Type B pancreatic cell (in vitro differentiated cells): ENCODE measurements at regions not wholly inside any gene's neighbourhood (a gene's known extent, or its start where the extent isn't known, plus 50 kb on each side); places are given as distances from the start of the nearest gene placed in this dataset.
"Not testable (repeated sequence)": the region's sequence is repeated elsewhere in the genome, so short reads cannot be mapped to it uniquely, and the experiment has no call there.

ENCODE experiments used
- DNase-seq: peaks from one replicate; pipeline ENCODE4 v3.0.0; 2021; ENCODE audit warnings: mixed read lengths; ENCODE audit not compliant: unreplicated experiment; ENCODE audit errors: extremely low spot score
- H3K27ac Mint-ChIP-seq: 2 replicates; pipeline ENCODE4 v1.8.0; 2021; ENCODE audit warnings: mild to moderate bottlenecking, mixed read lengths
- H3K27me3 Mint-ChIP-seq: 2 replicates; pipeline ENCODE4 v1.8.0; 2021; ENCODE audit warnings: mixed read lengths
- H3K36me3 Mint-ChIP-seq: 2 replicates; pipeline ENCODE4 v1.8.0; 2021; ENCODE audit warnings: mixed read lengths
- H3K4me1 Mint-ChIP-seq: one replicate; pipeline ENCODE4 v1.8.0; 2021; ENCODE audit warnings: mixed read lengths; ENCODE audit not compliant: unreplicated experiment
- H3K4me3 Mint-ChIP-seq: 2 replicates; pipeline ENCODE4 v1.8.0; 2021; ENCODE audit warnings: mild to moderate bottlenecking, mixed read lengths
- H3K9me3 Mint-ChIP-seq: 2 replicates; pipeline ENCODE4 v1.8.0; 2021; ENCODE audit warnings: mixed read lengths
- CTCF ChIP-seq: fragments of 200-600 bp; sonication (generic); conservative IDR thresholded peaks from 2 replicates; pipeline ENCODE4 v1.5.0; 2021; ENCODE audit warnings: antibody characterized with exemption, mild to moderate bottlenecking

DNA sequence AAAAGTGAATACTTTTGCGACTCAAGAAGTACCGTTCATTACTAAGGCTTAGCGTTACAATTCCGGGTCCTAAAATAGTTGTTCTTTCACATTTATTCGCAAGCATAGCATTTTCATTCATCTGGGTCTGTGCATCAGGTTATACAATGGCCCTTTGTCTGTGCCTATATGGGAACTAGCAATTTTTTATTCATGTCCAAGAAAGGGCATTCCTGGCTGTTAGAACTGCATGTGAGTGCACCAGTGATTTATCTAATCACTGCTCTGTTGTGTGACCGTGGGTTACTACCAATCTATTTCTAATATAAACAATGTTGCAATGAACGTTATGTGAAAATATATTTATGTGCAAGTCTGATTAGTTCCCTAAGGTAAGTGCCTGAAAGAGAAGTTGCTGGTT, 63.8 kb downstream of the SPANXA1 start:
- not testable (repeated sequence) for H3K27ac Mint-ChIP-seq, H3K9me3 Mint-ChIP-seq, H3K36me3 Mint-ChIP-seq, DNase-seq, H3K4me1 Mint-ChIP-seq, H3K27me3 Mint-ChIP-seq, H3K4me3 Mint-ChIP-seq

DNA sequence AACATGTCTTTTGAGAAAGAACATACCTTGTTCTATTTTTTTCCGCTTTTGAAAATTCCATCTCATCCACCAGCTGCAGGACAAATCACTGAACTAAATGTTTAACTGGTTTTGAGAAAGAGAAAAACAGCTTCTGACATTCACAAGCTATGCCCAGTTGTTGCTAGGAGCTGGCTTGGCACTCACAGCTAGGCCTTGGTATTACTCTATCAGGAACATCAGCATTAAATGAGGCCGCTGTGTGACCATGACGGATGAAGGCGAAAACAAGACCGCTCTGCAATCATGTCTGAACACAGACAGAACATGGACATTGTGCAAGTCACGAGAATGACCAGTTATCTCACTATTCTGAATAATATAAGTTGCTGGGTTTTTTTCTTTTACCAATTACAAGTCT, 108.8 kb downstream of the SPANXA1 start:
- H3K4me1 Mint-ChIP-seq, H3K27ac Mint-ChIP-seq, H3K4me3 Mint-ChIP-seq, DNase-seq, H3K36me3 Mint-ChIP-seq, H3K27me3 Mint-ChIP-seq, H3K9me3 Mint-ChIP-seq: not testable (repeated sequence)

DNA sequence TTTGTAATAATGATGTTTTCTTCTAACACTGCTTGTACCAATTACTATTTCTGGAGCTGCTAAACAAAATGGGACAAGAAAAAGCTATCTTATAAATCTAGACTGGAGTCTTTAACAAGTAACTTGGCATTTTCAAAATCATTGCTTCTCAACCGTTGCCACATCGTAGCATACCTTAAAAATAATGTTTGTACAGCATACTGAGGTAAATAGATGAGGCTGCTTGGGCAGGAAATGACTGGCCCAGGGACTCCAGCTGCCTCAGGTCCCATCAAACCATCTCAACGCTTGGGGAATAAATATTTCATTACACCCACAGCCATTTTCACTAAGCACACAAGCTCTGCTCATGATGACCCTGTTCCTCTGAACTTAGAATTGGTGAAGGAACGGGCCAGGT, 115.1 kb downstream of the SPANXA1 start:
- Mint-ChIP-seq H3K9me3 (no peaks in the 10 kb centered on the region), H3K4me1 (no peaks in the 10 kb centered on the region), H3K4me3 (no peak overlapping the region), H3K36me3 (no peaks in the 10 kb centered on the region), H3K27me3 (no peaks in the 10 kb centered on the region), H3K27ac (no peak overlapping the region)
- DNase-seq: no peak
- no peak for TF ChIP-seq CTCF

DNA sequence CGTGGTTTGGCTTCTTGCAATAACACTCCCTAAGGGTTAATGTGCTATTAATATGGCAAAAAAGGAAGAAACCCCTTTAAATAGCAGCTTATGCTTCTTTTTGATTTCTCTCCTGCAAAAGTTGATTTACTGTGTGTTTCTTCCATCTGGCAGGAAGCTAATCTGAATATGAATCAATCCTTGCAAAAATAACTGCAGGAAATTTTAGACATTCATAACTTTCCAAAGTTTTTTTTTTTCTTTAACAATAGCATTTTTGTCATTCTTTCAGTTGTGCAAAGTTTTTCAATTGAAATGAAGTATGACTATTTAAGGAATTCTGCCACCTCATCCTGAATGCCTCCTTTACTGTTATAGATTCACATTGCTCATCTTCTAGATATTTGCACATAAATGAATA, 115.6 kb downstream of the SPANXA1 start:
- no peak overlapping the region for H3K27ac Mint-ChIP-seq
- no peak for TF ChIP-seq CTCF
- no peak for DNase-seq
- H3K4me1 Mint-ChIP-seq: no peaks in the 10 kb centered on the region
- H3K9me3 Mint-ChIP-seq: no peaks in the 10 kb centered on the region
- H3K4me3 Mint-ChIP-seq: no peak overlapping the region
- no peaks in the 10 kb centered on the region for H3K27me3 Mint-ChIP-seq
- no peaks in the 10 kb centered on the region for H3K36me3 Mint-ChIP-seq

- Mint-ChIP-seq H3K4me1 (no peaks in the 10 kb centered on the region), H3K27me3 (no peaks in the 10 kb centered on the region), H3K9me3 (no peaks in the 10 kb centered on the region), H3K4me3 (no peak overlapping the region), H3K36me3 (no peaks in the 10 kb centered on the region), H3K27ac (no peak overlapping the region)
- peak; percentile 59 for TF ChIP-seq CTCF
- DNase-seq: no peak
These were observed 117.1 kb downstream of the SPANXA1 start for GRCh38 chrX:141467442-141467841.

DNA sequence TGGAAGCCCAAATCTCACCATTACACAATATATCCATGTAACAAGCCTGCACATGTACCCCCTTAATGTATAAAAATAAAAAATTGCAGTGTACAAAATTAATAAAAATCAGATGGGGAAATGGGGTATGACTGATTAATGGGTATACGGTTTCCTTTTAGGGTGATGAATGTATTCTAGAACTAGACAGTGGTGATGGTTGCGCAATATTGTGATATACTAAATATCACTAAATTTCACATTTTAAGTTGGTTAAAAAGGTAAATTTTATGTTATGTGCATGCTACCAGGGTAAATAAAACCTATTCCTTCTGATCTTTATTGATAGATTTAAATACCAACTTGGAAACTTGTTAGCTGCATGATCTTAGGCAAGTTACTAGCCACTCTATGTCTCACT, 129.4 kb downstream of the SPANXA1 start:
- Mint-ChIP-seq H3K4me1 (no peaks in the 10 kb centered on the region), H3K9me3 (no peaks in the 10 kb centered on the region), H3K27ac (no peak overlapping the region), H3K4me3 (no peak overlapping the region), H3K27me3 (no peaks in the 10 kb centered on the region), H3K36me3 (no peaks in the 10 kb centered on the region)
- no peak for TF ChIP-seq CTCF
- DNase-seq: no peak

- DNase-seq: no peak
- H3K4me3 Mint-ChIP-seq: no peak overlapping the region
- no peaks in the 10 kb centered on the region for H3K4me1 Mint-ChIP-seq
- no peaks in the 10 kb centered on the region for H3K36me3 Mint-ChIP-seq
- H3K9me3 Mint-ChIP-seq: no peaks in the 10 kb centered on the region
- no peaks in the 10 kb centered on the region for H3K27me3 Mint-ChIP-seq
- H3K27ac Mint-ChIP-seq: no peak overlapping the region
- no peak for TF ChIP-seq CTCF
These were observed 140.6 kb downstream of the SPANXA1 start for GRCh38 chrX:141443922-141444321.
